HG03025 (cell line): ENCODE measurements at regions not wholly inside any gene's neighbourhood (a gene's known extent, or its start where the extent isn't known, plus 50 kb on each side); places are given as distances from the start of the nearest gene placed in this dataset.

Experiments used
- ATAC-seq: cut with Tn5 transposase; IDR thresholded peaks from one replicate; pipeline ENCODE4 v1.9.1; 2021; ENCODE audit warnings: mild to moderate bottlenecking, moderate library complexity; ENCODE audit not compliant: unreplicated experiment, low FRiP score

GRCh38 chr9:129507805-129508204 is 113.1 kb downstream of the C9orf50 start:
- ATAC-seq = no peak

GRCh38 chr9:129506892-129507291 is 114.0 kb downstream of the C9orf50 start:
- ATAC-seq = no peak

- no peak for ATAC-seq
These were observed 114.9 kb downstream of the C9orf50 start for GRCh38 chr9:129506041-129506440.

GRCh38 chr9:129505270-129505902 is 115.5 kb downstream of the C9orf50 start:
- no peak for ATAC-seq

- ATAC-seq = no peak
These were observed 116.5 kb downstream of the C9orf50 start for GRCh38 chr9:129504404-129504803.

GRCh38 chr9:129501771-129502319 is 119.1 kb downstream of the C9orf50 start:
- ATAC-seq = no peak

- ATAC-seq = no peak
These were observed 119.8 kb downstream of the C9orf50 start for GRCh38 chr9:129500863-129501770.

- ATAC-seq = no peak
These were observed 120.6 kb downstream of the C9orf50 start for GRCh38 chr9:129500161-129500862.

GRCh38 chr9:129498451-129499384 is 122.2 kb downstream of the C9orf50 start:
- no peak for ATAC-seq

- ATAC-seq = no peak
These were observed 123.0 kb downstream of the C9orf50 start for GRCh38 chr9:129497813-129498450.

GRCh38 chr9:129497005-129497812 is 123.7 kb downstream of the C9orf50 start:
- ATAC-seq = no peak

GRCh38 chr9:129496473-129497004 is 124.4 kb downstream of the C9orf50 start:
- ATAC-seq = no peak

GRCh38 chr9:129495620-129496472 is 125.1 kb downstream of the C9orf50 start:
- no peak for ATAC-seq

GRCh38 chr9:129494113-129494789 is 126.7 kb downstream of the C9orf50 start:
- ATAC-seq = no peak

GRCh38 chr9:129493706-129494047 is 127.2 kb downstream of the C9orf50 start:
- ATAC-seq = no peak

- ATAC-seq = no peak
These were observed 127.7 kb downstream of the C9orf50 start for GRCh38 chr9:129493002-129493705.
